HEK293 (cell line): ENCODE measurements at regions not wholly inside any gene's neighbourhood (a gene's known extent, or its start where the extent isn't known, plus 50 kb on each side); places are given as distances from the start of the nearest gene placed in this dataset.

Experiments
- CTCF ChIA-PET: fragments of 350-600 bp; formaldehyde crosslinking; extraction: SDS; loops from one replicate; lab custom pipeline; 2021; ENCODE audit warnings: antibody characterized with exemption; lab: Yijun Ruan, JAX
- POLR2A ChIA-PET: fragments of 300-600 bp; formaldehyde crosslinking; extraction: SDS; loops from one replicate; lab custom pipeline; 2020; ENCODE audit warnings: antibody characterized with exemption, inconsistent platforms; lab: Yijun Ruan, JAX
- H3K27ac ChIP-seq: fragments of 200-500 bp; sonication (Bioruptor generic); 2 replicates; pipeline ENCODE4 v1.5.1; 2014; ENCODE audit warnings: low read depth, low read length, control low read depth, inconsistent platforms; ENCODE audit errors: extremely low read depth
- H3K36me3 ChIP-seq, 2 experiments: fragments of 200-500 bp in 1 of 2; sonication (Bioruptor generic) in 1 of 2; 1 replicate in 1 of 2; 2 replicates in 1 of 2; pipeline ENCODE4 v1.5.1; 2014 to 2017; ENCODE audit warnings: inconsistent platforms in 2 of 2, low read length in 2 of 2; ENCODE audit not compliant: control insufficient read depth in 2 of 2, insufficient read depth in 1 of 2
- H3K4me1 ChIP-seq: fragments of 200-500 bp; sonication (Bioruptor generic); 2 replicates; pipeline ENCODE4 v1.5.1; 2014; ENCODE audit warnings: mild to moderate bottlenecking, low read length, inconsistent platforms; ENCODE audit not compliant: control insufficient read depth, insufficient read depth
- H3K4me3 ChIP-seq: 2 replicates; pipeline ENCODE4 v1.5.1; 2011; ENCODE audit warnings: low read depth, mild to moderate bottlenecking, control low read depth, low read length, moderate library complexity
- H3K9me3 ChIP-seq: fragments of 200-500 bp; sonication (Bioruptor generic); 2 replicates; pipeline ENCODE4 v1.5.1; 2014; ENCODE audit warnings: low read depth, low read length, inconsistent platforms; ENCODE audit not compliant: control insufficient read depth, insufficient read depth
- GLI4 ChIP-seq: fragments of 450-650 bp; formaldehyde crosslinking; IDR thresholded peaks from 2 replicates; pipeline ENCODE4 v1.5.1; 2016; ENCODE audit warnings: missing biosample characterization, missing genetic modification characterization
- HOXA7 ChIP-seq: sonication (generic); formaldehyde crosslinking; IDR thresholded peaks from 2 replicates; pipeline ENCODE4 v1.8.1; 2022; ENCODE audit warnings: missing genetic modification reagents, borderline replicate concordance
- KLF16 ChIP-seq: fragments of 450-650 bp; formaldehyde crosslinking; IDR thresholded peaks from 2 replicates; pipeline ENCODE4 v1.5.1; 2017; ENCODE audit warnings: missing biosample characterization, missing genetic modification characterization
- SCRT2 ChIP-seq: fragments of 450-650 bp; formaldehyde crosslinking; IDR thresholded peaks from 2 replicates; pipeline ENCODE4 v1.5.1; 2016; ENCODE audit warnings: missing biosample characterization, missing genetic modification characterization
- SETDB1 ChIP-seq: IDR thresholded peaks from one replicate; pipeline ENCODE4 v1.6.1; 2017; ENCODE audit warnings: mild to moderate bottlenecking, low read length, moderate library complexity, mixed read lengths; ENCODE audit not compliant: insufficient read length
- SP2 ChIP-seq: fragments of 450-650 bp; formaldehyde crosslinking; IDR thresholded peaks from 2 replicates; pipeline ENCODE4 v1.5.1; 2016; ENCODE audit warnings: missing biosample characterization, missing genetic modification characterization
- TCF7L2 ChIP-seq: IDR thresholded peaks from 2 replicates; pipeline ENCODE4 v1.6.1; 2011; ENCODE audit warnings: low read depth, mild to moderate bottlenecking, inconsistent platforms, low read length, moderate library complexity, borderline replicate concordance
- ZBTB8A ChIP-seq: fragments of 450-650 bp; formaldehyde crosslinking; IDR thresholded peaks from 2 replicates; pipeline ENCODE4 v1.5.1; 2016; ENCODE audit warnings: missing biosample characterization, missing genetic modification characterization
- ZFHX2 ChIP-seq: fragments of 450-650 bp; formaldehyde crosslinking; conservative IDR thresholded peaks from 2 replicates; pipeline ENCODE4 v1.5.1; 2016; ENCODE audit warnings: missing biosample characterization, missing genetic modification characterization
- ZIC2 ChIP-seq: fragments of 450-650 bp; formaldehyde crosslinking; IDR thresholded peaks from 2 replicates; pipeline ENCODE4 v1.5.1; 2016; ENCODE audit warnings: missing biosample characterization, missing genetic modification characterization
- ZNF175 ChIP-seq: fragments of 450-650 bp; formaldehyde crosslinking; IDR thresholded peaks from 2 replicates; pipeline ENCODE4 v1.5.1; 2016; ENCODE audit warnings: missing biosample characterization, missing genetic modification characterization
- ZNF248 ChIP-seq: fragments of 450-650 bp; formaldehyde crosslinking; IDR thresholded peaks from 2 replicates; pipeline ENCODE4 v1.5.1; 2017; ENCODE audit warnings: missing biosample characterization, missing genetic modification characterization
- ZNF292 ChIP-seq: fragments of 450-650 bp; formaldehyde crosslinking; IDR thresholded peaks from 2 replicates; pipeline ENCODE4 v1.5.1; 2016; ENCODE audit warnings: low read depth, missing biosample characterization, missing genetic modification characterization, borderline replicate concordance
- ZNF311 ChIP-seq: fragments of 450-650 bp; formaldehyde crosslinking; IDR thresholded peaks from 2 replicates; pipeline ENCODE4 v1.5.1; 2017; ENCODE audit warnings: missing biosample characterization, missing genetic modification characterization, borderline replicate concordance
- ZNF324 ChIP-seq: fragments of 450-650 bp; formaldehyde crosslinking; IDR thresholded peaks from 2 replicates; pipeline ENCODE4 v1.5.1; 2016; ENCODE audit warnings: missing biosample characterization, missing genetic modification characterization
- ZNF391 ChIP-seq: fragments of 450-650 bp; formaldehyde crosslinking; IDR thresholded peaks from 2 replicates; pipeline ENCODE4 v1.5.1; 2016; ENCODE audit warnings: low read depth, missing biosample characterization, missing genetic modification characterization, borderline replicate concordance
- ZNF394 ChIP-seq: fragments of 450-650 bp; formaldehyde crosslinking; IDR thresholded peaks from 2 replicates; pipeline ENCODE4 v1.5.1; 2016; ENCODE audit warnings: missing biosample characterization, missing genetic modification characterization, mild to moderate bottlenecking, moderate library complexity, borderline replicate concordance
- ZNF639 ChIP-seq: fragments of 450-650 bp; formaldehyde crosslinking; IDR thresholded peaks from 2 replicates; pipeline ENCODE4 v1.5.1; 2016; ENCODE audit warnings: missing biosample characterization, missing genetic modification characterization
- ZSCAN23 ChIP-seq: fragments of 450-650 bp; formaldehyde crosslinking; IDR thresholded peaks from 2 replicates; pipeline ENCODE4 v1.5.1; 2016; ENCODE audit warnings: missing biosample characterization, missing genetic modification characterization
- TF ChIP-seq, protein P1 (sequence below): fragments of 450-650 bp; formaldehyde crosslinking; IDR thresholded peaks from 2 replicates; pipeline ENCODE4 v1.5.1; 2016; ENCODE audit warnings: missing biosample characterization, missing genetic modification characterization
- TF ChIP-seq, protein P2 (sequence below): fragments of 450-650 bp; formaldehyde crosslinking; IDR thresholded peaks from 2 replicates; pipeline ENCODE4 v1.5.1; 2016; ENCODE audit warnings: missing biosample characterization, missing genetic modification characterization
- TF ChIP-seq, protein P3 (sequence below): fragments of 450-650 bp; formaldehyde crosslinking; IDR thresholded peaks from 2 replicates; pipeline ENCODE4 v1.5.1; 2016; ENCODE audit warnings: missing biosample characterization, missing genetic modification characterization
- TF ChIP-seq, protein P4 (sequence below): fragments of 450-650 bp; formaldehyde crosslinking; IDR thresholded peaks from 2 replicates; pipeline ENCODE4 v1.5.1; 2016; ENCODE audit warnings: missing biosample characterization, missing genetic modification characterization

- Histone ChIP-seq H3K36me3 (no peaks in the 10 kb centered on the region), H3K27ac (no peak overlapping the region), H3K4me3 (no peak overlapping the region), H3K9me3 (no peaks in the 10 kb centered on the region), H3K4me1 (no peaks in the 10 kb centered on the region)
- CTCF ChIA-PET = interaction anchor here (1.9 kb wide), 1 partner anchor 21 kb away, joined by 5 read pairs; no protein-coding TSS in a partner anchor
- POLR2A ChIA-PET = no interaction called here
- TF ChIP-seq ZNF639 (no peak), KLF16 (no peak), ZNF175 (no peak), ZNF391 (tag by site-specific recombination) (no peak), ZNF311 (no peak), GLI4 (tag by site-specific recombination) (no peak), SCRT2 (tag by site-specific recombination) (no peak), ZNF394 (tag by site-specific recombination) (no peak), ZFHX2 (tag by site-specific recombination) (no peak), ZNF292 (tag by site-specific recombination) (no peak), SETDB1 (no peak), ZSCAN23 (tag by site-specific recombination) (no peak)
- TF ChIP-seq, protein P1, sequence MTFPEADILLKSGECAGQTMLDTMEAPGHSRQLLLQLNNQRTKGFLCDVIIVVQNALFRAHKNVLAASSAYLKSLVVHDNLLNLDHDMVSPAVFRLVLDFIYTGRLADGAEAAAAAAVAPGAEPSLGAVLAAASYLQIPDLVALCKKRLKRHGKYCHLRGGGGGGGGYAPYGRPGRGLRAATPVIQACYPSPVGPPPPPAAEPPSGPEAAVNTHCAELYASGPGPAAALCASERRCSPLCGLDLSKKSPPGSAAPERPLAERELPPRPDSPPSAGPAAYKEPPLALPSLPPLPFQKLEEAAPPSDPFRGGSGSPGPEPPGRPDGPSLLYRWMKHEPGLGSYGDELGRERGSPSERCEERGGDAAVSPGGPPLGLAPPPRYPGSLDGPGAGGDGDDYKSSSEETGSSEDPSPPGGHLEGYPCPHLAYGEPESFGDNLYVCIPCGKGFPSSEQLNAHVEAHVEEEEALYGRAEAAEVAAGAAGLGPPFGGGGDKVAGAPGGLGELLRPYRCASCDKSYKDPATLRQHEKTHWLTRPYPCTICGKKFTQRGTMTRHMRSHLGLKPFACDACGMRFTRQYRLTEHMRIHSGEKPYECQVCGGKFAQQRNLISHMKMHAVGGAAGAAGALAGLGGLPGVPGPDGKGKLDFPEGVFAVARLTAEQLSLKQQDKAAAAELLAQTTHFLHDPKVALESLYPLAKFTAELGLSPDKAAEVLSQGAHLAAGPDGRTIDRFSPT (tag by site-specific recombination) = no peak
- TF ChIP-seq, protein P2, sequence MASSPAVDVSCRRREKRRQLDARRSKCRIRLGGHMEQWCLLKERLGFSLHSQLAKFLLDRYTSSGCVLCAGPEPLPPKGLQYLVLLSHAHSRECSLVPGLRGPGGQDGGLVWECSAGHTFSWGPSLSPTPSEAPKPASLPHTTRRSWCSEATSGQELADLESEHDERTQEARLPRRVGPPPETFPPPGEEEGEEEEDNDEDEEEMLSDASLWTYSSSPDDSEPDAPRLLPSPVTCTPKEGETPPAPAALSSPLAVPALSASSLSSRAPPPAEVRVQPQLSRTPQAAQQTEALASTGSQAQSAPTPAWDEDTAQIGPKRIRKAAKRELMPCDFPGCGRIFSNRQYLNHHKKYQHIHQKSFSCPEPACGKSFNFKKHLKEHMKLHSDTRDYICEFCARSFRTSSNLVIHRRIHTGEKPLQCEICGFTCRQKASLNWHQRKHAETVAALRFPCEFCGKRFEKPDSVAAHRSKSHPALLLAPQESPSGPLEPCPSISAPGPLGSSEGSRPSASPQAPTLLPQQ (tag by site-specific recombination) = no peak
Observed at GRCh38 chr14:80077262-80077661, 134.0 kb downstream of the DIO2 start.

GRCh38 chr14:80074900-80075574 lies 136.3 kb downstream of the DIO2 start:
- no peaks in the 10 kb centered on the region for H3K4me1 ChIP-seq
- POLR2A ChIA-PET = no interaction called here
- CTCF ChIA-PET = interaction anchor here (0.6 kb wide), 1 partner anchor 354 kb away, joined by 3 read pairs; no protein-coding TSS in a partner anchor
- no peaks in the 10 kb centered on the region for H3K9me3 ChIP-seq
- H3K36me3 ChIP-seq = no peaks in the 10 kb centered on the region
- H3K4me3 ChIP-seq = no peak overlapping the region
- H3K27ac ChIP-seq = no peak overlapping the region
- TF ChIP-seq SP2 (tag by site-specific recombination) (no peak), ZNF324 (no peak), ZIC2 (tag by site-specific recombination) (no peak), HOXA7 (CRISPR knock-in tag) (no peak), ZNF248 (tag by site-specific recombination) (no peak), ZBTB8A (no peak), TCF7L2 (no peak)
- TF ChIP-seq, protein P3, sequence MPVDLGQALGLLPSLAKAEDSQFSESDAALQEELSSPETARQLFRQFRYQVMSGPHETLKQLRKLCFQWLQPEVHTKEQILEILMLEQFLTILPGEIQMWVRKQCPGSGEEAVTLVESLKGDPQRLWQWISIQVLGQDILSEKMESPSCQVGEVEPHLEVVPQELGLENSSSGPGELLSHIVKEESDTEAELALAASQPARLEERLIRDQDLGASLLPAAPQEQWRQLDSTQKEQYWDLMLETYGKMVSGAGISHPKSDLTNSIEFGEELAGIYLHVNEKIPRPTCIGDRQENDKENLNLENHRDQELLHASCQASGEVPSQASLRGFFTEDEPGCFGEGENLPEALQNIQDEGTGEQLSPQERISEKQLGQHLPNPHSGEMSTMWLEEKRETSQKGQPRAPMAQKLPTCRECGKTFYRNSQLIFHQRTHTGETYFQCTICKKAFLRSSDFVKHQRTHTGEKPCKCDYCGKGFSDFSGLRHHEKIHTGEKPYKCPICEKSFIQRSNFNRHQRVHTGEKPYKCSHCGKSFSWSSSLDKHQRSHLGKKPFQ (tag by site-specific recombination) = no peak
- TF ChIP-seq, protein P4, sequence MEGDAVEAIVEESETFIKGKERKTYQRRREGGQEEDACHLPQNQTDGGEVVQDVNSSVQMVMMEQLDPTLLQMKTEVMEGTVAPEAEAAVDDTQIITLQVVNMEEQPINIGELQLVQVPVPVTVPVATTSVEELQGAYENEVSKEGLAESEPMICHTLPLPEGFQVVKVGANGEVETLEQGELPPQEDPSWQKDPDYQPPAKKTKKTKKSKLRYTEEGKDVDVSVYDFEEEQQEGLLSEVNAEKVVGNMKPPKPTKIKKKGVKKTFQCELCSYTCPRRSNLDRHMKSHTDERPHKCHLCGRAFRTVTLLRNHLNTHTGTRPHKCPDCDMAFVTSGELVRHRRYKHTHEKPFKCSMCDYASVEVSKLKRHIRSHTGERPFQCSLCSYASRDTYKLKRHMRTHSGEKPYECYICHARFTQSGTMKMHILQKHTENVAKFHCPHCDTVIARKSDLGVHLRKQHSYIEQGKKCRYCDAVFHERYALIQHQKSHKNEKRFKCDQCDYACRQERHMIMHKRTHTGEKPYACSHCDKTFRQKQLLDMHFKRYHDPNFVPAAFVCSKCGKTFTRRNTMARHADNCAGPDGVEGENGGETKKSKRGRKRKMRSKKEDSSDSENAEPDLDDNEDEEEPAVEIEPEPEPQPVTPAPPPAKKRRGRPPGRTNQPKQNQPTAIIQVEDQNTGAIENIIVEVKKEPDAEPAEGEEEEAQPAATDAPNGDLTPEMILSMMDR (tag by site-specific recombination) = no peak
